ENCODE measurements at regions not wholly inside any gene's neighbourhood (a gene's known extent, or its start where the extent isn't known, plus 50 kb on each side); places are given as distances from the start of the nearest gene placed in this dataset.

GRCh38 chr13:78420814-78421213 is 182.5 kb downstream of the POU4F1 start:
- Histone ChIP-seq H3K9me3 (ENCODE audit: low read depth) (no peaks in the 10 kb centered on the region), H3K27me3 (replicated peaks; ENCODE audit: insufficient read depth) (no peaks in the 10 kb centered on the region), H3K4me1 (ENCODE audit: insufficient read depth) (no peaks in the 10 kb centered on the region), H3K4me2 (ENCODE audit: unreplicated experiment) (no peak overlapping the region), H3K9me2 (ENCODE audit: insufficient read depth) (no peaks in the 10 kb centered on the region), H3K27ac (no peak overlapping the region), H3K4me3 (no peak overlapping the region), H4K20me1 (ENCODE audit: insufficient read depth) (no peaks in the 10 kb centered on the region), H3K9ac (no peak overlapping the region), H3K79me2 (ENCODE audit: insufficient read depth) (no peaks in the 10 kb centered on the region), H3F3A (ENCODE audit: insufficient read depth) (no peaks in the 10 kb centered on the region), H3K36me3 (ENCODE audit: low read depth) (no peaks in the 10 kb centered on the region), H2AFZ (no peak overlapping the region)
- in situ Hi-C loops (cut with MboI): no loop called here
- WGBS, 2 experiments (ENCODE audit: low coverage in 1 of 2, low lambda C conversion rate in 2 of 2, missing lambda C conversion rate in 2 of 2): 19 to 27% methylated on average over 4 of the region's 4 CpGs
- TF ChIP-seq EZH2phosphoT487 (IDR thresholded peaks at IDR 0.05; ENCODE audit: insufficient read depth, low read depth) (no peak), EZH2 (IDR thresholded peaks at IDR 0.05; ENCODE audit: insufficient read depth, poor library complexity, severe bottlenecking) (no peak)
- DNase-seq: no peak

DNA sequence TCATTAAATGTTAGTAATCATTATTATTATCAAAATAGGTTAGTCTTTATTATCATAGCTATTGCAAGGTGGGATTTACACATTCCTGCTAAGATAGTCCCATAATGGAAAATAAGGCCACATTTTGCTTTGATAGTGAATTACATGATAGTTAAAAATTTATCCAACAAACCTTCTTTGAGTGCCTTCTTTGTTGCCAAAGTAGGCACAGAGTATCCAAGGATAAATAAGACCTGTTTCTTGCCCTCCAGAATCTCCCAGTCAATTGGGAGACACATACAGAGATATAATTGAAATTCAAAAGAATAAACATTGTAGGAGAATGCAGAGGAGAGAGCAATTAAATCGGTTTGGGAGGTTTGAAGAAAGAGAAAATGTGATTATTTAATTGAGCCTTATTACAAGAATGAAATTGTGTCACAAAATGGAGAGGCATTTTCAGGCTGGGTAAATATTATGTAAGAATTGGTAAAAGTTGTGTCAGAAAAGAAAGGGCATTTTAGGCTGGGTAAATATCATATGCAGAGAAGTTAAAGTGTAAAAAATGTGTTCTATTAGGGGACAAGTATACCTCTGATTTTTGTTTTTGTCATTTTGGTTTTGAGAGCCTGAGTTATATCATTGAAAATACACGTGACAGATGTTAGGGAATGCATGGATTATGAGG is 189.3 kb downstream of the POU4F1 start:
- 4 to 10% methylated on average over 2 of the region's 2 CpGs for WGBS, 2 experiments (ENCODE audit: low coverage in 1 of 2, low lambda C conversion rate in 2 of 2, missing lambda C conversion rate in 2 of 2)

DNA sequence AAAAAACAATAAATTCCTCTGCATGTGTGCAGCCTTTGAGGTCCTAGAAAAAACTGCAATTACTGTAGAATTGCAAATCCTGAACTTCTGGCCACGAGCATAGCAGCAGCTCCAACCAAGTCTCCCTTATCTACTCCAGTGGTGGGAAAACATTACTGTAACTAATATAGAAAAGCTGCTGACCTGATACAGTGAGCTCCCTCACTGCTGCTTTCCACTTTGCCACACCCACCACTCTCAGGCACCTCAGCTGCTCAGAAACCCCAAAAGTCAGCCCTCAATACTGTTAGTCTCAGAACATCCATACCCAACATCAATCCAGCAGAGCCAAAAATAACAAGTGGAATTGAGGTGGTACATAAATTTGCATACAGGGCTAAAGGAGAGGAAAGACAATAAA is 192.5 kb downstream of the POU4F1 start:
- 15 to 18% methylated on average over 1 of the region's 1 CpG for WGBS, 2 experiments (ENCODE audit: low coverage in 1 of 2, low lambda C conversion rate in 2 of 2, missing lambda C conversion rate in 2 of 2)
- Histone ChIP-seq H3K9me2 (ENCODE audit: insufficient read depth) (no peaks in the 10 kb centered on the region), H3K9me3 (ENCODE audit: low read depth) (no peaks in the 10 kb centered on the region), H4K20me1 (ENCODE audit: insufficient read depth) (no peaks in the 10 kb centered on the region), H3K79me2 (ENCODE audit: insufficient read depth) (no peaks in the 10 kb centered on the region), H3K9ac (no peak overlapping the region), H3K4me3 (no peak overlapping the region), H3K4me2 (ENCODE audit: unreplicated experiment) (no peak overlapping the region), H3F3A (ENCODE audit: insufficient read depth) (no peaks in the 10 kb centered on the region), H3K27me3 (replicated peaks; ENCODE audit: insufficient read depth) (no peaks in the 10 kb centered on the region), H3K4me1 (ENCODE audit: insufficient read depth) (no peaks in the 10 kb centered on the region), H2AFZ (no peak overlapping the region), H3K27ac (no peak overlapping the region), H3K36me3 (ENCODE audit: low read depth) (no peaks in the 10 kb centered on the region)
- no peak for DNase-seq
- in situ Hi-C loops (cut with MboI): no loop called here
- TF ChIP-seq EZH2 (IDR thresholded peaks at IDR 0.05; ENCODE audit: insufficient read depth, poor library complexity, severe bottlenecking): no peak
- TF ChIP-seq EZH2phosphoT487 (IDR thresholded peaks at IDR 0.05; ENCODE audit: insufficient read depth, low read depth): no peak

More for the DNA sequence above, 189.3 kb downstream of the POU4F1 start:
- Histone ChIP-seq H3K36me3 (ENCODE audit: low read depth) (no peaks in the 10 kb centered on the region), H3K4me3 (no peak overlapping the region), H3K4me1 (ENCODE audit: insufficient read depth) (no peaks in the 10 kb centered on the region), H3K4me2 (ENCODE audit: unreplicated experiment) (no peak overlapping the region), H4K20me1 (ENCODE audit: insufficient read depth) (no peaks in the 10 kb centered on the region), H3F3A (ENCODE audit: insufficient read depth) (no peaks in the 10 kb centered on the region), H3K9me3 (ENCODE audit: low read depth) (no peaks in the 10 kb centered on the region), H2AFZ (no peak overlapping the region), H3K9ac (no peak overlapping the region), H3K27ac (no peak overlapping the region), H3K9me2 (ENCODE audit: insufficient read depth) (no peaks in the 10 kb centered on the region), H3K27me3 (replicated peaks; ENCODE audit: insufficient read depth) (no peaks in the 10 kb centered on the region), H3K79me2 (ENCODE audit: insufficient read depth) (no peaks in the 10 kb centered on the region)
- TF ChIP-seq EZH2 (IDR thresholded peaks at IDR 0.05; ENCODE audit: insufficient read depth, poor library complexity, severe bottlenecking): no peak
- TF ChIP-seq EZH2phosphoT487 (IDR thresholded peaks at IDR 0.05; ENCODE audit: insufficient read depth, low read depth): no peak
- no peak for DNase-seq
- in situ Hi-C loops (cut with MboI): no loop called here

DNA sequence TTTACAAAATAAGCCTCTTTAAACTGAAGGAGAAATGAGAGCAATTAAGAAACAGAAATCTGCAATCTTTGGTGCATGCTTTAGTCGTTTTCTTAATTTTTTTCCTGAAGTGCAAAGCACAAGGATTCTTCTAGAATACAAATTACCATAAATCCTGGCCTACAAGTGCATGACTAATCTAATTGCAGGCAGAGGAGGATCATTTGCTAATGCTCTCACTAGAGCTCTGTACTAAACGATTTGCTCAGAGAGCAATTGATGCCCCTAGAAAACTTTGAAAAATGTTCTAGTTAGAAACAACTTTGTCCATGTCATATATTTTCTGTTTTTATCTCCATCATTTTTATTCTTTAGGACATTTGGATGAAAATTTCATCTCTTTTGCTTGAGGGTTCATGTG is 193.2 kb downstream of the POU4F1 start:
- Histone ChIP-seq H3F3A (ENCODE audit: insufficient read depth) (no peaks in the 10 kb centered on the region), H3K9ac (no peak overlapping the region), H3K27me3 (replicated peaks; ENCODE audit: insufficient read depth) (no peaks in the 10 kb centered on the region), H3K9me3 (ENCODE audit: low read depth) (no peaks in the 10 kb centered on the region), H3K79me2 (ENCODE audit: insufficient read depth) (no peaks in the 10 kb centered on the region), H3K4me2 (ENCODE audit: unreplicated experiment) (no peak overlapping the region), H2AFZ (no peak overlapping the region), H3K4me3 (no peak overlapping the region), H3K36me3 (ENCODE audit: low read depth) (no peaks in the 10 kb centered on the region), H4K20me1 (ENCODE audit: insufficient read depth) (no peaks in the 10 kb centered on the region), H3K9me2 (ENCODE audit: insufficient read depth) (no peaks in the 10 kb centered on the region), H3K27ac (no peak overlapping the region), H3K4me1 (ENCODE audit: insufficient read depth) (no peaks in the 10 kb centered on the region)
- no peak for DNase-seq
- 3 to 6% methylated on average over 2 of the region's 2 CpGs for WGBS, 2 experiments (ENCODE audit: low coverage in 1 of 2, low lambda C conversion rate in 2 of 2, missing lambda C conversion rate in 2 of 2)
- no peak for TF ChIP-seq EZH2 (IDR thresholded peaks at IDR 0.05; ENCODE audit: insufficient read depth, poor library complexity, severe bottlenecking)
- TF ChIP-seq EZH2phosphoT487 (IDR thresholded peaks at IDR 0.05; ENCODE audit: insufficient read depth, low read depth): no peak
- in situ Hi-C loops (cut with MboI): no loop called here

Measured in GM23248 (cell line).